SK-N-MC (cell line): ENCODE measurements at regions not wholly inside any gene's neighbourhood (a gene's known extent, or its start where the extent isn't known, plus 50 kb on each side); places are given as distances from the start of the nearest gene placed in this dataset.

ENCODE experiments used
- EZH2 ChIP-seq: fragments of 200-600 bp; sonication (generic); IDR thresholded peaks from one replicate; pipeline ENCODE4 v1.6.1; 2017; ENCODE audit warnings: antibody characterized with exemption
- POLR2AphosphoS5 ChIP-seq: IDR thresholded peaks from 2 replicates; pipeline ENCODE4 v1.6.1; 2012; ENCODE audit warnings: mild to moderate bottlenecking, low read depth, low read length, borderline replicate concordance

- TF ChIP-seq POLR2AphosphoS5 (no peak), EZH2 (no peak)
Measured at GRCh38 chr15:46328821-46329220, 694.0 kb downstream of the SQOR start.
